Activated CD4-positive, alpha-beta T cell treated with anti-CD3 and anti-CD28 coated beads, Interleukin-2, amount 10 ng/mL, durations not matched to agents 7 days and 5 days (primary cell): ENCODE measurements at regions not wholly inside any gene's neighbourhood (a gene's known extent, or its start where the extent isn't known, plus 50 kb on each side); places are given as distances from the start of the nearest gene placed in this dataset.

ENCODE experiments used
- CTCF ChIA-PET: fragments of 350-600 bp; sonication (Branson Sonifier 250); formaldehyde crosslinking; loops from one replicate; lab custom pipeline; 2021; ENCODE audit warnings: antibody characterized with exemption; lab: Charles Lee
- POLR2A ChIA-PET: fragments of 350-600 bp; sonication (Branson Sonifier 250); formaldehyde crosslinking; loops from one replicate; lab custom pipeline; 2021; ENCODE audit warnings: antibody characterized with exemption; lab: Charles Lee
- DNase-seq: peaks from one replicate; pipeline ENCODE4 v3.0.0-alpha.2; 2020
- H3K27ac Mint-ChIP-seq: one replicate; pipeline ENCODE4 v1.8.0; 2021; ENCODE audit warnings: mild to moderate bottlenecking, moderate library complexity, mixed read lengths
- H3K27me3 Mint-ChIP-seq: one replicate; pipeline ENCODE4 v1.8.0; 2021; ENCODE audit warnings: mixed read lengths
- H3K36me3 Mint-ChIP-seq: one replicate; pipeline ENCODE4 v1.8.0; 2021; ENCODE audit warnings: low read depth, mixed read lengths
- H3K4me1 Mint-ChIP-seq: one replicate; pipeline ENCODE4 v1.8.0; 2021; ENCODE audit warnings: mixed read lengths
- H3K4me3 Mint-ChIP-seq: one replicate; pipeline ENCODE4 v1.8.0; 2021; ENCODE audit warnings: mild to moderate bottlenecking, moderate library complexity, mixed read lengths
- H3K9me3 Mint-ChIP-seq: one replicate; pipeline ENCODE4 v1.8.0; 2021; ENCODE audit warnings: mixed read lengths

- DNase-seq: no peak
- Mint-ChIP-seq H3K36me3 (no peaks in the 10 kb centered on the region), H3K4me3 (no peak overlapping the region), H3K4me1 (no peaks in the 10 kb centered on the region), H3K27ac (no peak overlapping the region), H3K27me3 (no peaks in the 10 kb centered on the region), H3K9me3 (peaks cover 11% of the 10 kb centered on the region)
- ChIA-PET CTCF (no interaction called here), POLR2A (no interaction called here)
These were observed 1540.6 kb upstream of the GBE1 start for GRCh38 chr3:83302091-83302490.

- H3K9me3 Mint-ChIP-seq: peaks cover 9% of the 10 kb centered on the region
- no peaks in the 10 kb centered on the region for H3K36me3 Mint-ChIP-seq
- H3K27me3 Mint-ChIP-seq: no peaks in the 10 kb centered on the region
- no peak overlapping the region for H3K27ac Mint-ChIP-seq
- ChIA-PET CTCF (no interaction called here), POLR2A (no interaction called here)
- no peak for DNase-seq
- no peaks in the 10 kb centered on the region for H3K4me1 Mint-ChIP-seq
- no peak overlapping the region for H3K4me3 Mint-ChIP-seq
These were observed 1556.2 kb upstream of the GBE1 start for GRCh38 chr3:83317605-83318004.

- peaks cover 19% of the 10 kb centered on the region for H3K9me3 Mint-ChIP-seq
- H3K27me3 Mint-ChIP-seq: no peaks in the 10 kb centered on the region
- H3K4me1 Mint-ChIP-seq: no peaks in the 10 kb centered on the region
- ChIA-PET CTCF (no interaction called here), POLR2A (no interaction called here)
- no peak overlapping the region for H3K27ac Mint-ChIP-seq
- no peak for DNase-seq
- H3K4me3 Mint-ChIP-seq: no peak overlapping the region
- no peaks in the 10 kb centered on the region for H3K36me3 Mint-ChIP-seq
These were observed 1559.3 kb upstream of the GBE1 start for GRCh38 chr3:83320726-83321125.

- H3K9me3 Mint-ChIP-seq: peaks cover 21% of the 10 kb centered on the region
- ChIA-PET CTCF (no interaction called here), POLR2A (no interaction called here)
- DNase-seq: no peak
- no peak overlapping the region for H3K4me3 Mint-ChIP-seq
- H3K4me1 Mint-ChIP-seq: no peaks in the 10 kb centered on the region
- H3K27ac Mint-ChIP-seq: no peak overlapping the region
- no peaks in the 10 kb centered on the region for H3K36me3 Mint-ChIP-seq
- no peaks in the 10 kb centered on the region for H3K27me3 Mint-ChIP-seq
These were observed 1560.0 kb upstream of the GBE1 start for GRCh38 chr3:83321457-83321856.

GRCh38 chr3:83321891-83322290 is 1560.4 kb upstream of the GBE1 start:
- Mint-ChIP-seq H3K4me3 (no peak overlapping the region), H3K27ac (no peak overlapping the region), H3K27me3 (no peaks in the 10 kb centered on the region), H3K36me3 (no peaks in the 10 kb centered on the region), H3K4me1 (no peaks in the 10 kb centered on the region), H3K9me3 (peaks cover 21% of the 10 kb centered on the region)
- DNase-seq: no peak
- CTCF ChIA-PET: no interaction called here
- POLR2A ChIA-PET: no interaction called here

GRCh38 chr3:83354205-83354604 is 1592.8 kb upstream of the GBE1 start:
- ChIA-PET CTCF (no interaction called here), POLR2A (no interaction called here)
- no peak overlapping the region for H3K27ac Mint-ChIP-seq
- peaks cover 12% of the 10 kb centered on the region for H3K9me3 Mint-ChIP-seq
- DNase-seq: no peak
- no peaks in the 10 kb centered on the region for H3K36me3 Mint-ChIP-seq
- H3K4me1 Mint-ChIP-seq: no peaks in the 10 kb centered on the region
- H3K4me3 Mint-ChIP-seq: no peak overlapping the region
- no peaks in the 10 kb centered on the region for H3K27me3 Mint-ChIP-seq

GRCh38 chr3:83393276-83393675 is 1565.5 kb upstream of the CADM2 start:
- no peak for DNase-seq
- POLR2A ChIA-PET: no interaction called here
- Mint-ChIP-seq H3K27ac (no peak overlapping the region), H3K4me3 (no peak overlapping the region), H3K9me3 (no peaks in the 10 kb centered on the region), H3K4me1 (no peaks in the 10 kb centered on the region), H3K27me3 (no peaks in the 10 kb centered on the region), H3K36me3 (no peaks in the 10 kb centered on the region)
- CTCF ChIA-PET: no interaction called here

- CTCF ChIA-PET: no interaction called here
- Mint-ChIP-seq H3K27me3 (no peaks in the 10 kb centered on the region), H3K36me3 (no peaks in the 10 kb centered on the region), H3K4me3 (no peak overlapping the region), H3K9me3 (peaks cover 5% of the 10 kb centered on the region), H3K4me1 (no peaks in the 10 kb centered on the region), H3K27ac (no peak overlapping the region)
- POLR2A ChIA-PET: no interaction called here
- no peak for DNase-seq
These were observed 1554.9 kb upstream of the CADM2 start for GRCh38 chr3:83403927-83404326.

- Mint-ChIP-seq H3K9me3 (peaks cover 8% of the 10 kb centered on the region), H3K4me1 (no peaks in the 10 kb centered on the region)
- POLR2A ChIA-PET: no interaction called here
These were observed 1532.5 kb upstream of the CADM2 start for GRCh38 chr3:83426300-83426699.

GRCh38 chr3:83434880-83435587 is 1523.8 kb upstream of the CADM2 start:
- ChIA-PET POLR2A (no interaction called here), CTCF (no interaction called here)
- H3K4me1 Mint-ChIP-seq: no peaks in the 10 kb centered on the region
- DNase-seq: no peak
- H3K27ac Mint-ChIP-seq: no peak overlapping the region
- no peaks in the 10 kb centered on the region for H3K36me3 Mint-ChIP-seq
- H3K27me3 Mint-ChIP-seq: no peaks in the 10 kb centered on the region
- H3K9me3 Mint-ChIP-seq: peaks cover 6% of the 10 kb centered on the region
- no peak overlapping the region for H3K4me3 Mint-ChIP-seq

More at GRCh38 chr3:83426300-83426699, 1532.5 kb upstream of the CADM2 start:
- no peak overlapping the region for H3K27ac Mint-ChIP-seq
- CTCF ChIA-PET: no interaction called here
- no peaks in the 10 kb centered on the region for H3K36me3 Mint-ChIP-seq
- H3K27me3 Mint-ChIP-seq: no peaks in the 10 kb centered on the region
- H3K4me3 Mint-ChIP-seq: no peak overlapping the region
- no peak for DNase-seq

- DNase-seq: no peak
- CTCF ChIA-PET: no interaction called here
- Mint-ChIP-seq H3K36me3 (no peaks in the 10 kb centered on the region), H3K27ac (no peak overlapping the region), H3K4me3 (no peak overlapping the region), H3K4me1 (no peaks in the 10 kb centered on the region), H3K9me3 (peaks cover 10% of the 10 kb centered on the region), H3K27me3 (no peaks in the 10 kb centered on the region)
- POLR2A ChIA-PET: no interaction called here
These were observed 1520.6 kb upstream of the CADM2 start for GRCh38 chr3:83438188-83438587.

GRCh38 chr3:83453056-83453455 is 1505.7 kb upstream of the CADM2 start:
- CTCF ChIA-PET: no interaction called here
- Mint-ChIP-seq H3K27ac (no peak overlapping the region), H3K4me1 (no peaks in the 10 kb centered on the region)

GRCh38 chr3:83454353-83454752 is 1504.4 kb upstream of the CADM2 start:
- H3K4me3 Mint-ChIP-seq: no peak overlapping the region
- POLR2A ChIA-PET: no interaction called here
- H3K27ac Mint-ChIP-seq: no peak overlapping the region
- CTCF ChIA-PET: no interaction called here
- H3K36me3 Mint-ChIP-seq: no peaks in the 10 kb centered on the region
- no peaks in the 10 kb centered on the region for H3K27me3 Mint-ChIP-seq
- H3K9me3 Mint-ChIP-seq: no peaks in the 10 kb centered on the region
- no peak for DNase-seq
- no peaks in the 10 kb centered on the region for H3K4me1 Mint-ChIP-seq

More at GRCh38 chr3:83453056-83453455, 1505.7 kb upstream of the CADM2 start:
- H3K4me3 Mint-ChIP-seq: no peak overlapping the region
- no peaks in the 10 kb centered on the region for H3K9me3 Mint-ChIP-seq
- POLR2A ChIA-PET: no interaction called here
- DNase-seq: no peak
- H3K36me3 Mint-ChIP-seq: no peaks in the 10 kb centered on the region
- no peaks in the 10 kb centered on the region for H3K27me3 Mint-ChIP-seq

GRCh38 chr3:83457551-83457950 is 1501.2 kb upstream of the CADM2 start:
- no peaks in the 10 kb centered on the region for H3K27me3 Mint-ChIP-seq
- ChIA-PET POLR2A (no interaction called here), CTCF (no interaction called here)
- H3K27ac Mint-ChIP-seq: no peak overlapping the region
- no peaks in the 10 kb centered on the region for H3K9me3 Mint-ChIP-seq
- H3K4me1 Mint-ChIP-seq: no peaks in the 10 kb centered on the region
- H3K36me3 Mint-ChIP-seq: no peaks in the 10 kb centered on the region
- no peak for DNase-seq
- H3K4me3 Mint-ChIP-seq: no peak overlapping the region
